OCI-LY7 (cell line): ENCODE measurements at regions not wholly inside any gene's neighbourhood (a gene's known extent, or its start where the extent isn't known, plus 50 kb on each side); places are given as distances from the start of the nearest gene placed in this dataset.

Source experiments
- BruUV-seq: library from RNA; stranded (reverse); fragments of 400-500 nt; replicated peaks from 2 replicates; lab custom pipeline; 2021; lab: Mats Ljungman, UMichigan
- CTCF ChIA-PET: fragments of 300-600 bp; sonication (Branson Sonifier 250); formaldehyde crosslinking; loops from one replicate; lab custom pipeline; 2022; ENCODE audit warnings: antibody characterized with exemption; ENCODE audit not compliant: unreplicated experiment; lab: Charles Lee
- POLR2A ChIA-PET: fragments of 300-600 bp; sonication (Branson Sonifier 250); formaldehyde crosslinking; loops from one replicate; lab custom pipeline; 2022; ENCODE audit warnings: antibody characterized with exemption; lab: Charles Lee
- DNase-seq: peaks from one replicate; pipeline ENCODE4 v3.0.0-alpha.2; 2015; ENCODE audit warnings: low spot score
- H2AFZ ChIP-seq: fragments of 200-600 bp; sonication (generic), shearing (Covaris generic); 2 replicates; pipeline ENCODE4 v1.6.1; 2014; ENCODE audit warnings: mild to moderate bottlenecking, antibody characterized with exemption, low read length, moderate library complexity
- H3K27ac ChIP-seq: fragments of 200-600 bp; sonication (generic); 2 replicates; pipeline ENCODE4 v1.5.1; 2014; ENCODE audit warnings: mixed run types, low read depth, mild to moderate bottlenecking, moderate library complexity, low read length, inconsistent platforms; ENCODE audit not compliant: poor library complexity, severe bottlenecking
- H3K36me3 ChIP-seq: fragments of 200-600 bp; sonication (generic); 2 replicates; pipeline ENCODE4 v1.6.1; 2014; ENCODE audit warnings: mild to moderate bottlenecking, antibody characterized with exemption, low read length, moderate library complexity, mixed read lengths; ENCODE audit not compliant: insufficient read depth
- H3K4me1 ChIP-seq: fragments of 200-600 bp; sonication (generic); 2 replicates; pipeline ENCODE4 v1.5.1; 2014; ENCODE audit warnings: mild to moderate bottlenecking, low read length; ENCODE audit not compliant: insufficient read depth, poor library complexity, severe bottlenecking
- H3K4me2 ChIP-seq: fragments of 200-600 bp; sonication (generic); 2 replicates; pipeline ENCODE4 v1.6.1; 2014; ENCODE audit warnings: mild to moderate bottlenecking, low read length
- H3K4me3 ChIP-seq: fragments of 200-600 bp; sonication (generic); 2 replicates; pipeline ENCODE4 v1.5.1; 2014; ENCODE audit warnings: mild to moderate bottlenecking, low read depth, low read length; ENCODE audit not compliant: poor library complexity, severe bottlenecking
- H3K79me2 ChIP-seq: fragments of 200-600 bp; sonication (generic); 2 replicates; pipeline ENCODE4 v1.6.1; 2016; ENCODE audit warnings: low read depth, mild to moderate bottlenecking, low read length, moderate library complexity, mixed read lengths; ENCODE audit not compliant: insufficient read depth
- H3K9me2 ChIP-seq: fragments of 200-600 bp; sonication (generic); 2 replicates; pipeline ENCODE4 v1.6.1; 2016; ENCODE audit warnings: mild to moderate bottlenecking, low read length, mixed read lengths; ENCODE audit not compliant: insufficient read depth
- H3K9me3 ChIP-seq: fragments of 200-600 bp; sonication (generic); 2 replicates; pipeline ENCODE4 v1.6.1; 2014; ENCODE audit warnings: mild to moderate bottlenecking, mixed run types, low read length, mixed read lengths
- H4K20me1 ChIP-seq: fragments of 200-600 bp; sonication (generic); 2 replicates; pipeline ENCODE4 v1.6.1; 2014; ENCODE audit warnings: mild to moderate bottlenecking, antibody characterized with exemption, low read length, moderate library complexity, mixed read lengths; ENCODE audit not compliant: insufficient read depth
- EZH2phosphoT487 ChIP-seq: fragments of 200-600 bp; sonication (generic); IDR thresholded peaks from 2 replicates; pipeline ENCODE4 v1.6.1; 2018; ENCODE audit warnings: low read depth, borderline replicate concordance, mild to moderate bottlenecking, mixed run types, antibody characterized with exemption, low read length, moderate library complexity, mixed read lengths
- intact Hi-C: fragments of 100-400 bp; cut with micrococcal nuclease; formaldehyde crosslinking; loops from one replicate; pipeline ENCODE4 v1.10.0; 2022; ENCODE audit not compliant: unreplicated experiment
- TF ChIP-seq, protein P1 (sequence below): fragments of 200-600 bp; sonication (generic); conservative IDR thresholded peaks from 2 replicates; pipeline ENCODE4 v1.5.1; 2014; ENCODE audit warnings: mild to moderate bottlenecking, antibody characterized with exemption, low read length, moderate library complexity, mixed read lengths

DNA sequence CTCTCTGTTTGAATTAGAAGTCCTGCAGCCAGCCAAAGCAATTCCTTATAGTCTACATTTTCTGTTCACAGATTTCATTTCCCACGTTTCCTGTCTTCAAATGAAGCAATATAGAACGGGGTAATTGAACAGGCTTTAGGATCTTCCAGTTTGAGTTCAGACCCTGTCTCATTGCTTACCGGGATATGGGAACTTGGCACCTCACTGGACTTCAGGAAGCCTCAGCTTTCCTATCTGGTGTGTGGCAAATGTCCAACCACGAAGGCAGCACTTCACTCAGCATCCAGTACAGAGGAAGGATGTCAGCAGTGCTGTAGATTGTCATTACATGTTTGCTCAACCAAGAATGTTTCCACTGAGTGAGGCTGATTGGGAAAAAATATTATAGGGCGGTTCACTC, 271.1 kb upstream of the ZFP42 start:
- no peaks in the 10 kb centered on the region for H3K4me1 ChIP-seq
- no peaks in the 10 kb centered on the region for H3K9me2 ChIP-seq
- H3K4me3 ChIP-seq: no peak overlapping the region
- intact Hi-C loops: no loop called here
- no peaks in the 10 kb centered on the region for H3K79me2 ChIP-seq
- H3K9me3 ChIP-seq: no peaks in the 10 kb centered on the region
- no TSS peak for BruUV-seq
- CTCF ChIA-PET: no interaction called here
- H3K27ac ChIP-seq: no peak overlapping the region
- POLR2A ChIA-PET: interaction anchor here (0.5 to 0.7 kb wide), 3 partner anchors 108 to 1496 kb away, joined by 3 to 4 read pairs (median 3); no protein-coding TSS in a partner anchor
- H4K20me1 ChIP-seq: no peaks in the 10 kb centered on the region
- H2AFZ ChIP-seq: no peak overlapping the region
- TF ChIP-seq, protein P1, sequence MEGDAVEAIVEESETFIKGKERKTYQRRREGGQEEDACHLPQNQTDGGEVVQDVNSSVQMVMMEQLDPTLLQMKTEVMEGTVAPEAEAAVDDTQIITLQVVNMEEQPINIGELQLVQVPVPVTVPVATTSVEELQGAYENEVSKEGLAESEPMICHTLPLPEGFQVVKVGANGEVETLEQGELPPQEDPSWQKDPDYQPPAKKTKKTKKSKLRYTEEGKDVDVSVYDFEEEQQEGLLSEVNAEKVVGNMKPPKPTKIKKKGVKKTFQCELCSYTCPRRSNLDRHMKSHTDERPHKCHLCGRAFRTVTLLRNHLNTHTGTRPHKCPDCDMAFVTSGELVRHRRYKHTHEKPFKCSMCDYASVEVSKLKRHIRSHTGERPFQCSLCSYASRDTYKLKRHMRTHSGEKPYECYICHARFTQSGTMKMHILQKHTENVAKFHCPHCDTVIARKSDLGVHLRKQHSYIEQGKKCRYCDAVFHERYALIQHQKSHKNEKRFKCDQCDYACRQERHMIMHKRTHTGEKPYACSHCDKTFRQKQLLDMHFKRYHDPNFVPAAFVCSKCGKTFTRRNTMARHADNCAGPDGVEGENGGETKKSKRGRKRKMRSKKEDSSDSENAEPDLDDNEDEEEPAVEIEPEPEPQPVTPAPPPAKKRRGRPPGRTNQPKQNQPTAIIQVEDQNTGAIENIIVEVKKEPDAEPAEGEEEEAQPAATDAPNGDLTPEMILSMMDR: no peak
- TF ChIP-seq EZH2phosphoT487: no peak
- DNase-seq: no peak
- H3K4me2 ChIP-seq: no peak overlapping the region
- H3K36me3 ChIP-seq: no peaks in the 10 kb centered on the region

DNA sequence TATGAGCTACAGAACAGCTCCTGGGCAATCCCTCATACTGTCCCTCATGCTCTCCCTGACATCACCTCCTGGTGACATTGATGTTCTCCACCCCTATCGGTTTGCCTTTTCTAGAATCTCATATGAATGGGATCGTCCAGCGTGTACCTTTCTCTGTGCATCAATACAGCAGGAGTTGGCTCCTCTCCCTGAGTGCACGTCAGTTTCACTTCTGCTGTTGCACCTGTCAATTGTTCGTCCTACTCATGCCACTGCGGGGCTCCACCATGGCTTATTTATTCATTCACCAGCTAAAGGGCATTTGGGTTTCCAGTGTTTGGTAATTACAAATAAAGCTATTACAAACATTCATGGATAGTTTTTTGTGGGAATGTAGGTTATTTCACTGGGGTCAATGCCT, 269.1 kb upstream of the ZFP42 start:
- H3K4me2 ChIP-seq: no peak overlapping the region
- no peak overlapping the region for H2AFZ ChIP-seq
- no peaks in the 10 kb centered on the region for H3K36me3 ChIP-seq
- H4K20me1 ChIP-seq: no peaks in the 10 kb centered on the region
- 0 out of 2 replicates have a peak, but pooled peaks cover 6% of the 10 kb centered on the region for H3K9me3 ChIP-seq
- H3K4me3 ChIP-seq: no peak overlapping the region
- CTCF ChIA-PET: no interaction called here
- POLR2A ChIA-PET: no interaction called here
- no TSS peak for BruUV-seq
- no peak overlapping the region for H3K27ac ChIP-seq
- H3K9me2 ChIP-seq: no peaks in the 10 kb centered on the region
- H3K4me1 ChIP-seq: no peaks in the 10 kb centered on the region
- no peak for TF ChIP-seq EZH2phosphoT487
- TF ChIP-seq, protein P1: no peak
- intact Hi-C loops: no loop called here
- no peaks in the 10 kb centered on the region for H3K79me2 ChIP-seq
- no peak for DNase-seq

DNA sequence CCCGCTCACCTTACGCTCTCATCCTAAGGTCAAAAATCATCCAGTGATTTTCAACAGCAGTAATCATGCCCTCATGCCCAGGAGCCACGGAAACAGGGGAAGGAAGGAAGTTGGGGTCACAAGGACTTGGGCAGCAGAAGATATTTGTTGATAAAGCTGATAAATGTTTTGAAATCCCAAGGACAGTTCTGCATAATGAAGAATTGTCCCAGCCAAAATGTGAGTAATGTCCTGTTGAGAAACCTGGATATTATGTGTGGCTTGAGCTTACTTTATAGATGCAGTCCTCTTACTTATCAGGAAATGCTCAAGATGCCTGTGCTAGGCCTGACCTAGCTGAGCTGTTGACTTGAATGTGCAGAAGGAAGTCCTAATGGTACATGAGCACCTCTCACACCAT, 263.0 kb upstream of the ZFP42 start:
- Histone ChIP-seq H3K9me3 (0 out of 2 replicates have a peak, but pooled peaks cover 6% of the 10 kb centered on the region), H3K36me3 (no peaks in the 10 kb centered on the region), H3K27ac (no peak overlapping the region), H3K79me2 (no peaks in the 10 kb centered on the region), H4K20me1 (no peaks in the 10 kb centered on the region), H2AFZ (no peak overlapping the region), H3K4me1 (no peaks in the 10 kb centered on the region), H3K4me2 (no peak overlapping the region), H3K9me2 (no peaks in the 10 kb centered on the region), H3K4me3 (no peak overlapping the region)
- no peak for DNase-seq
- BruUV-seq: no TSS peak
- TF ChIP-seq, protein P1: no peak
- TF ChIP-seq EZH2phosphoT487: no peak
- intact Hi-C loops: no loop called here
- ChIA-PET CTCF (no interaction called here), POLR2A (no interaction called here)
